PC-9 (cell line): ENCODE measurements at regions not wholly inside any gene's neighbourhood (a gene's known extent, or its start where the extent isn't known, plus 50 kb on each side); places are given as distances from the start of the nearest gene placed in this dataset.

Source experiments
- EZH2 ChIP-seq: fragments of 200-600 bp; sonication (generic); IDR thresholded peaks from 2 replicates; pipeline ENCODE4 v1.8.0; 2017; ENCODE audit warnings: antibody characterized with exemption, low read depth
- TF ChIP-seq, protein P1 (sequence below): fragments of 200-600 bp; sonication (generic); conservative IDR thresholded peaks from 2 replicates; pipeline ENCODE4 v1.6.1; 2017; ENCODE audit warnings: mixed run types, antibody characterized with exemption, mild to moderate bottlenecking, moderate library complexity

DNA sequence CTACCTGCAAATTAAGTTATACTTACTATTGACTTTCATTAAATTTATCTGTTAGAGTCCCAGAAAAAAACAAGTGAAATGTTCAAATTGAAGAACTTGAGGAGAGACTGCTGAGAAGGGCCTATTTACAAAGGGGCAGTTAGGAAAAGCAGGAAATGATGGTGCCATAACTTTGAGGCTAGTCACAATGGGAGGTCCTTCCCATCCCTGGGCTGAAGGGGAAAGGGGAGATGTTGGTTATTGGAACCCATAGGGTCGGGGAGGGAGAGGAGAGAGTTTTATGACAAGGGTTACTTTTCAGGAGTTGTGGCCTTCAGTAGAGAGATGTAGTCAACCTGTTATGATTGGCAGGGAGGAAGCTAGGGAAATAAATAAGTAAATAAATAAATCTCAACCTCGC is 169.1 kb downstream of the DMRT2 start:
- TF ChIP-seq, protein P1, sequence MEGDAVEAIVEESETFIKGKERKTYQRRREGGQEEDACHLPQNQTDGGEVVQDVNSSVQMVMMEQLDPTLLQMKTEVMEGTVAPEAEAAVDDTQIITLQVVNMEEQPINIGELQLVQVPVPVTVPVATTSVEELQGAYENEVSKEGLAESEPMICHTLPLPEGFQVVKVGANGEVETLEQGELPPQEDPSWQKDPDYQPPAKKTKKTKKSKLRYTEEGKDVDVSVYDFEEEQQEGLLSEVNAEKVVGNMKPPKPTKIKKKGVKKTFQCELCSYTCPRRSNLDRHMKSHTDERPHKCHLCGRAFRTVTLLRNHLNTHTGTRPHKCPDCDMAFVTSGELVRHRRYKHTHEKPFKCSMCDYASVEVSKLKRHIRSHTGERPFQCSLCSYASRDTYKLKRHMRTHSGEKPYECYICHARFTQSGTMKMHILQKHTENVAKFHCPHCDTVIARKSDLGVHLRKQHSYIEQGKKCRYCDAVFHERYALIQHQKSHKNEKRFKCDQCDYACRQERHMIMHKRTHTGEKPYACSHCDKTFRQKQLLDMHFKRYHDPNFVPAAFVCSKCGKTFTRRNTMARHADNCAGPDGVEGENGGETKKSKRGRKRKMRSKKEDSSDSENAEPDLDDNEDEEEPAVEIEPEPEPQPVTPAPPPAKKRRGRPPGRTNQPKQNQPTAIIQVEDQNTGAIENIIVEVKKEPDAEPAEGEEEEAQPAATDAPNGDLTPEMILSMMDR = no peak
- TF ChIP-seq EZH2 = no peak
